Keratinocyte (primary cell): ENCODE measurements at regions not wholly inside any gene's neighbourhood (a gene's known extent, or its start where the extent isn't known, plus 50 kb on each side); places are given as distances from the start of the nearest gene placed in this dataset.

Source experiments
- DNase-seq: peaks from one replicate; pipeline ENCODE4 v3.0.0-alpha.2; 2011; ENCODE audit warnings: low read depth, missing footprints, low spot score
- FAIRE-seq: peaks from 2 replicates; lab custom pipeline; 2011; peaks lifted over from hg19 to GRCh38; lab: Jason Lieb, UNC
- H2AFZ ChIP-seq: 2 replicates; pipeline ENCODE4 v1.6.0; 2012; ENCODE audit warnings: low read length, control low read depth, inconsistent platforms; ENCODE audit not compliant: control insufficient read depth
- H3K27ac ChIP-seq: 2 replicates; pipeline ENCODE4 v1.5.1; 2011; ENCODE audit warnings: low read length; ENCODE audit not compliant: control insufficient read depth, insufficient read depth
- H3K27me3 ChIP-seq: 3 replicates; pipeline ENCODE4 v1.6.0; 2011; ENCODE audit warnings: low read length; ENCODE audit not compliant: control insufficient read depth, insufficient read depth; ENCODE audit errors: extremely low read depth
- H3K36me3 ChIP-seq, 2 experiments: 2 replicates in 1 of 2; 3 replicates in 1 of 2; pipeline ENCODE4 v1.5.1; 2011; ENCODE audit warnings: low read length in 2 of 2, mild to moderate bottlenecking in 1 of 2; ENCODE audit not compliant: control insufficient read depth in 2 of 2, insufficient read depth in 2 of 2; ENCODE audit errors: extremely low read depth in 1 of 2
- H3K4me1 ChIP-seq: 3 replicates; pipeline ENCODE4 v1.5.1; 2011; ENCODE audit warnings: low read length; ENCODE audit not compliant: control insufficient read depth, insufficient read depth; ENCODE audit errors: extremely low read depth
- H3K4me2 ChIP-seq: 3 replicates; pipeline ENCODE4 v1.6.0; 2011; ENCODE audit warnings: low read depth, low read length; ENCODE audit not compliant: control insufficient read depth, insufficient read depth; ENCODE audit errors: extremely low read depth
- H3K4me3 ChIP-seq, 3 experiments: fragments of 200-600 bp in 1 of 3; sonication (generic) in 1 of 3; 2 replicates in 2 of 3; 3 replicates in 1 of 3; pipeline ENCODE4 v1.5.1; 2011 to 2016; ENCODE audit warnings: low read length in 3 of 3, mild to moderate bottlenecking in 3 of 3, control low read depth in 2 of 3, inconsistent platforms in 1 of 3, low read depth in 1 of 3, mixed read lengths in 1 of 3, mixed run types in 1 of 3, moderate library complexity in 1 of 3; ENCODE audit not compliant: control insufficient read depth in 2 of 3, insufficient read depth in 2 of 3; ENCODE audit errors: extremely low read depth in 1 of 3
- H3K79me2 ChIP-seq: 2 replicates; pipeline ENCODE4 v1.6.0; 2012; ENCODE audit warnings: low read length; ENCODE audit not compliant: control insufficient read depth, insufficient read depth
- H3K9ac ChIP-seq: 3 replicates; pipeline ENCODE4 v1.6.0; 2011; ENCODE audit warnings: low read length; ENCODE audit not compliant: control insufficient read depth, insufficient read depth; ENCODE audit errors: extremely low read depth
- H3K9me1 ChIP-seq: 3 replicates; pipeline ENCODE4 v1.6.0; 2011; ENCODE audit warnings: low read length; ENCODE audit not compliant: control insufficient read depth, insufficient read depth; ENCODE audit errors: extremely low read depth
- H3K9me3 ChIP-seq: 2 replicates; pipeline ENCODE4 v1.5.1; 2012; ENCODE audit warnings: low read depth, low read length; ENCODE audit not compliant: control insufficient read depth
- H4K20me1 ChIP-seq: 3 replicates; pipeline ENCODE4 v1.6.0; 2011; ENCODE audit warnings: low read length; ENCODE audit not compliant: control insufficient read depth, insufficient read depth; ENCODE audit errors: extremely low read depth
- CTCF ChIP-seq, 3 experiments: IDR thresholded peaks in 1 of 3; conservative IDR thresholded peaks in 1 of 3; optimal IDR thresholded peaks in 1 of 3; 2 replicates in 2 of 3; 3 replicates in 1 of 3; pipeline versions ENCODE3 to v1.5.1; 2011; ENCODE audit warnings: low read length in 3 of 3, mild to moderate bottlenecking in 3 of 3, moderate library complexity in 2 of 3, control low read depth in 1 of 3, inconsistent platforms in 1 of 3; ENCODE audit not compliant: insufficient read depth in 2 of 3; ENCODE audit errors: extremely low read depth in 1 of 3
- EZH2 ChIP-seq: IDR thresholded peaks from one replicate; pipeline ENCODE4 v1.6.1; 2012; ENCODE audit warnings: inconsistent platforms, mild to moderate bottlenecking, low read length, moderate library complexity
- dilution Hi-C: fragments of 300-500 bp; cut with MboI; formaldehyde crosslinking; loops from one replicate; pipeline ENCODE4 v1.7.0; 2020; ENCODE audit warnings: low sequenced_read_pairs; ENCODE audit not compliant: extremely low pct_ligation_motif_present

DNA sequence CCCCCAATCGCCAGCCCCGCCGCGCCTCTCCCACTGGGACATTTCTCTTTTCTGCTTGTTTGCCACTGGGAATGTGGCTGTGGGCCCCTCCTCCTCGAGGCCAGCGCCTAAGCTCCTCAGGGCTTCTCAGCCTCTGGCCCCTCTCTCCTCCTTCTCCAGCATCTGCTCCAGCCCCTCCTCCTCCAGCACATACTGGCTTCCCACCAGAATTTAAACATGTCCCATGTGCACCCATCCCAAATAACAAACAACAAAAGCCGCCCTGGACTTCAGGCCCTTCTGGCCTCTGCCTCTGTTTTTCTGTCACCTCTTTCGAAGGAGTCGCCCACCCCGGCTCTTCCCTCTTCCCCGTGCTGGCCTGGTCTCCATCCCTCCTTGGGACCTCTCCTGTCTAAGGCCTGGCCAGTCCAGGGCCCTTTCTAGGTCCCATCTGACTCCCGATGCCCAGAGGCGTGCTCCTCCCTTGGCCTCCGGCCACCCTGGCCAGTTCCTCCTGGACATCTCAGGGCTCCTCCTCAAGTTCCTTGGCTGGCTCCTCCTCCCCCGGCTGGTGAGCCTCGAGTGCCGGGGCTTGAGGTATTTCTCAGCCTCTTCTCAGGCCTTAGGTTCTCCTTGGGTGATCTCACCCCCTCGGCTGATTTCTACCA, 94.6 kb upstream of the SLC6A6 start:
- H3K36me3 ChIP-seq: no peaks in the 10 kb centered on the region
- DNase-seq (no peak), FAIRE-seq (no peak)
- no peak overlapping the region for H3K9ac ChIP-seq
- H3K4me2 ChIP-seq: no peak overlapping the region
- H3K79me2 ChIP-seq: no peaks in the 10 kb centered on the region
- no peaks in the 10 kb centered on the region for H3K9me1 ChIP-seq
- dilution Hi-C loops: no loop called here
- H3K4me3 ChIP-seq: no peak overlapping the region
- no peaks in the 10 kb centered on the region for H3K9me3 ChIP-seq
- H3K27ac ChIP-seq: no peak overlapping the region
- H2AFZ ChIP-seq: no peak overlapping the region
- TF ChIP-seq EZH2 (no peak), CTCF (optimal IDR thresholded peaks at IDR 0.05 in 1 of 3, IDR thresholded peaks at IDR 0.05 in 1 of 3, conservative IDR thresholded peaks at IDR 0.05 in 1 of 3; ENCODE audit: extremely low read depth in 1 of 3, insufficient read depth in 2 of 3, low read length in 3 of 3) (no peak)
- H3K27me3 ChIP-seq: peaks cover 44% of the 10 kb centered on the region
- no peaks in the 10 kb centered on the region for H4K20me1 ChIP-seq
- H3K4me1 ChIP-seq: peaks cover 3% of the 10 kb centered on the region

GRCh38 chr3:14311729-14312128, 90.7 kb upstream of the SLC6A6 start:
- no peaks in the 10 kb centered on the region for H3K9me1 ChIP-seq
- no peak overlapping the region for H3K27ac ChIP-seq
- H3K27me3 ChIP-seq: peaks cover 28% of the 10 kb centered on the region
- no peaks in the 10 kb centered on the region for H3K36me3 ChIP-seq
- H3K9ac ChIP-seq: no peak overlapping the region
- H2AFZ ChIP-seq: no peak overlapping the region
- no peak for TF ChIP-seq EZH2
- no peak for TF ChIP-seq CTCF (optimal IDR thresholded peaks at IDR 0.05 in 1 of 3, IDR thresholded peaks at IDR 0.05 in 1 of 3, conservative IDR thresholded peaks at IDR 0.05 in 1 of 3; ENCODE audit: extremely low read depth in 1 of 3, insufficient read depth in 2 of 3, low read length in 3 of 3)
- no peaks in the 10 kb centered on the region for H3K9me3 ChIP-seq
- H3K4me2 ChIP-seq: no peak overlapping the region
- no peak for DNase-seq
- H4K20me1 ChIP-seq: no peaks in the 10 kb centered on the region
- no peak overlapping the region for H3K4me3 ChIP-seq
- dilution Hi-C loops: no loop called here
- no peak for FAIRE-seq
- H3K4me1 ChIP-seq: no peaks in the 10 kb centered on the region
- H3K79me2 ChIP-seq: no peaks in the 10 kb centered on the region
